Natural killer cell (primary cell): ENCODE measurements at regions not wholly inside any gene's neighbourhood (a gene's known extent, or its start where the extent isn't known, plus 50 kb on each side); places are given as distances from the start of the nearest gene placed in this dataset.

Experiments used
- ATAC-seq, 3 donors: fragments of 150-1000 bp in 2 of 3; fragments of 200-7000 bp in 1 of 3; cut with Tn5 transposase; 1 replicate in 1 of 3; 2 replicates in 2 of 3; pipeline ENCODE4 v1.10.0; 2021; ENCODE audit warnings: mild to moderate bottlenecking in 2 of 3, moderate library complexity in 2 of 3
- DNase-seq, 2 donors: peaks; one replicate each; pipeline versions ENCODE4 v3.0.0 to v3.0.0-alpha.2; 2013 to 2021; ENCODE audit warnings: mixed read lengths in 1 of 2
- H3K27ac ChIP-seq: one replicate; pipeline ENCODE4 v1.5.1; 2013; ENCODE audit warnings: mild to moderate bottlenecking, low read length
- H3K27me3 ChIP-seq: one replicate; pipeline ENCODE4 v1.6.1; 2013; ENCODE audit warnings: low read length; ENCODE audit not compliant: control insufficient read depth, insufficient read depth
- H3K36me3 ChIP-seq: one replicate; pipeline ENCODE4 v1.6.1; 2013; ENCODE audit warnings: low read length; ENCODE audit not compliant: control insufficient read depth, insufficient read depth
- H3K4me1 ChIP-seq: one replicate; pipeline ENCODE4 v1.6.1; 2013; ENCODE audit warnings: low read length; ENCODE audit not compliant: control insufficient read depth, insufficient read depth
- H3K4me3 ChIP-seq: one replicate; pipeline ENCODE4 v1.5.1; 2013; ENCODE audit warnings: low read length
- H3K9me3 ChIP-seq: one replicate; pipeline ENCODE4 v1.6.1; 2013; ENCODE audit warnings: low read length; ENCODE audit not compliant: control insufficient read depth, insufficient read depth
- H3K27ac Mint-ChIP-seq, 2 donors: one replicate each; pipeline ENCODE4 v1.8.0; 2022; ENCODE audit warnings: mild to moderate bottlenecking in 2 of 2, mixed read lengths in 2 of 2, moderate library complexity in 1 of 2
- H3K27me3 Mint-ChIP-seq, 2 donors: one replicate each; pipeline ENCODE4 v1.8.0; 2022; ENCODE audit warnings: low read depth in 2 of 2, mixed read lengths in 2 of 2
- H3K36me3 Mint-ChIP-seq: one replicate; pipeline ENCODE4 v1.8.0; 2022; ENCODE audit warnings: mixed read lengths
- H3K4me1 Mint-ChIP-seq, 2 donors: one replicate each; pipeline ENCODE4 v1.8.0; 2022; ENCODE audit warnings: mixed read lengths in 2 of 2
- H3K4me3 Mint-ChIP-seq: one replicate; pipeline ENCODE4 v1.8.0; 2022; ENCODE audit warnings: mild to moderate bottlenecking, moderate library complexity, mixed read lengths
- H3K9me3 Mint-ChIP-seq, 2 donors: one replicate each; pipeline ENCODE4 v1.8.0; 2022; ENCODE audit warnings: mixed read lengths in 2 of 2
- CTCF ChIP-seq: fragments of 200-600 bp; IDR thresholded peaks from one replicate; pipeline ENCODE4 v1.8.0; 2022; ENCODE audit warnings: antibody characterized with exemption
- WGBS: methylation state at CpG from one replicate; pipeline ENCODE4 v1.1.7; 2013; ENCODE audit warnings: missing lambda C conversion rate; ENCODE audit not compliant: insufficient coverage; 5-methylcytosine and 5-hydroxymethylcytosine counted together
- intact Hi-C: fragments of 100-400 bp; cut with micrococcal nuclease; formaldehyde crosslinking; loops from one replicate; pipeline ENCODE4 v1.14.2; 2022

- Mint-ChIP-seq H3K27ac (peak overlapping the region; percentile 8 to 31), H3K36me3 (no peaks in the 10 kb centered on the region), H3K27me3 (no peaks in the 10 kb centered on the region), H3K4me1 (peaks cover 24% of the 10 kb centered on the region in 2 donors), H3K4me3 (no peak overlapping the region), H3K9me3 (no peaks in the 10 kb centered on the region)
- TF ChIP-seq CTCF, result no peak
- intact Hi-C loops, result no loop called here
- WGBS, result 90% methylated on average over 5 of the region's 6 CpGs
- no peak overlapping the region for H3K27ac ChIP-seq
- H3K36me3 ChIP-seq, result no peaks in the 10 kb centered on the region
- H3K4me3 ChIP-seq, result no peak overlapping the region
- ATAC-seq (no peak), DNase-seq (no peak)
- no peaks in the 10 kb centered on the region for H3K9me3 ChIP-seq
- peaks cover 4% of the 10 kb centered on the region for H3K4me1 ChIP-seq
- no peaks in the 10 kb centered on the region for H3K27me3 ChIP-seq
Measured at GRCh38 chr2:41719756-41720155, 328.1 kb upstream of the PKDCC start.

- intact Hi-C loops, result no loop called here
- no peaks in the 10 kb centered on the region for H3K9me3 ChIP-seq
- Mint-ChIP-seq H3K27ac (peak overlapping the region; percentile 8 to 33), H3K36me3 (no peaks in the 10 kb centered on the region), H3K4me3 (no peak overlapping the region), H3K4me1 (peaks cover 22% of the 10 kb centered on the region in 2 donors), H3K27me3 (no peaks in the 10 kb centered on the region), H3K9me3 (no peaks in the 10 kb centered on the region)
- H3K27me3 ChIP-seq, result no peaks in the 10 kb centered on the region
- no peaks in the 10 kb centered on the region for H3K4me1 ChIP-seq
- H3K36me3 ChIP-seq, result no peaks in the 10 kb centered on the region
- TF ChIP-seq CTCF, result no peak
- no peak overlapping the region for H3K4me3 ChIP-seq
- ATAC-seq (peak in 1 of 3 donors; percentile 55), DNase-seq (no peak)
- H3K27ac ChIP-seq, result no peak overlapping the region
- 92% methylated on average over 5 of the region's 6 CpGs for WGBS
Measured at GRCh38 chr2:41720331-41721251, 327.2 kb upstream of the PKDCC start.

DNA sequence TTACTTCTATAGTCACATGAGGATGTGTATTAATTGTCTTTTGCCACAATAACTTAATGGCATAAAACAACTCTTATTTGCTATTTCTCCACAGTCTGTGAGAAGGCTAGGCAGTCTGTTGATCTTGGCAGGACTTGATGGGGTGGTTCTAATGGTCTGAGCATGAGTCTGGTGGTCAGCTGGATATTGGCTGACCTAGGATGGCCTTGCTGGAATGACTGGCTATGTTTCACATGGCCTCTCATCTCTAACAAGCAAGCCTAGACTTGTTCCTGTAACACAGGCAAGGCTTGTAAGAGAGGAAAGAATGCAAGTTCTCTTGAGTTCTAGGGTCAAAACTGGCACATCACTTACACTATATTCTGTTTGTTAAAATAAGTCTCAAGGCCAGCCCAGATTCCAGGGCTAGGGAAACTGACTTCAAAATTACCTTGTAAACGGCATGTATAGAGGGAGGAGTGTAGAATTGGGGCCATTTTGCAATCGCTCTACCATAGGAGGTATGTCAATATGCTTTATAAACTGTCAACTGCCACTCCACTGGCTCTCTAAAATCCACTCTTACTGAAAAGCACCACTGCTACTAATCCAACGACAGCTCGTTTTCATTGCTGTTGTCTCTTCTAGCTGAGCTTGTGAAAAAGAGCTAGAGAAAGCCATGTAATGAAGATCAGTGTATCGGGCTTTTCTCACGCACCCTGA lies 325.0 kb upstream of the PKDCC start:
- H3K4me3 ChIP-seq, result no peak overlapping the region
- Mint-ChIP-seq H3K36me3 (no peaks in the 10 kb centered on the region), H3K27ac (no peak overlapping the region), H3K4me1 (peaks cover 17% of the 10 kb centered on the region in 2 donors), H3K4me3 (no peak overlapping the region), H3K9me3 (no peaks in the 10 kb centered on the region), H3K27me3 (no peaks in the 10 kb centered on the region)
- no peaks in the 10 kb centered on the region for H3K36me3 ChIP-seq
- H3K4me1 ChIP-seq, result no peaks in the 10 kb centered on the region
- no peak for ATAC-seq
- H3K27ac ChIP-seq, result no peak overlapping the region
- intact Hi-C loops, result no loop called here
- no peaks in the 10 kb centered on the region for H3K9me3 ChIP-seq
- DNase-seq, result no peak
- TF ChIP-seq CTCF, result no peak
- no peaks in the 10 kb centered on the region for H3K27me3 ChIP-seq
- WGBS, result 93% methylated on average over 4 of the region's 6 CpGs
